ENCODE measurements at regions not wholly inside any gene's neighbourhood (a gene's known extent, or its start where the extent isn't known, plus 50 kb on each side); places are given as distances from the start of the nearest gene placed in this dataset.

GRCh38 chr18:5669585-5669984 is 125.8 kb upstream of the EPB41L3 start:
- H3K27me3 ChIP-seq (ENCODE audit: control insufficient read depth, insufficient read depth, low read length): no peaks in the 10 kb centered on the region
- H3K36me3 ChIP-seq (ENCODE audit: insufficient read depth, low read length): no peaks in the 10 kb centered on the region
- H3K9ac ChIP-seq (ENCODE audit: low read depth, low read length): no peak overlapping the region
- no peak overlapping the region for H3K4me2 ChIP-seq (ENCODE audit: low read length)
- H3K9me3 ChIP-seq (replicated peaks; ENCODE audit: low read length): peaks cover 8% of the 10 kb centered on the region
- H3K4me1 ChIP-seq (ENCODE audit: control insufficient read depth, insufficient read depth, low read length): no peaks in the 10 kb centered on the region
- no peak overlapping the region for H3K4me3 ChIP-seq (ENCODE audit: low read length)

- H3K4me3 ChIP-seq (ENCODE audit: low read length): no peak overlapping the region
- H3K9me3 ChIP-seq (replicated peaks; ENCODE audit: low read length): peaks cover 12% of the 10 kb centered on the region
- H3K9ac ChIP-seq (ENCODE audit: low read depth, low read length): no peak overlapping the region
- H3K36me3 ChIP-seq (ENCODE audit: insufficient read depth, low read length): no peaks in the 10 kb centered on the region
- H3K4me2 ChIP-seq (ENCODE audit: low read length): no peak overlapping the region
- H3K4me1 ChIP-seq (ENCODE audit: control insufficient read depth, insufficient read depth, low read length): no peaks in the 10 kb centered on the region
- H3K27me3 ChIP-seq (ENCODE audit: control insufficient read depth, insufficient read depth, low read length): no peaks in the 10 kb centered on the region
Measured at GRCh38 chr18:5668087-5668715, 124.4 kb upstream of the EPB41L3 start.

GRCh38 chr18:5667356-5667755 is 123.6 kb upstream of the EPB41L3 start:
- Histone ChIP-seq H3K4me2 (ENCODE audit: low read length) (no peak overlapping the region), H3K4me3 (ENCODE audit: low read length) (no peak overlapping the region), H3K4me1 (ENCODE audit: control insufficient read depth, insufficient read depth, low read length) (no peaks in the 10 kb centered on the region), H3K27me3 (ENCODE audit: control insufficient read depth, insufficient read depth, low read length) (no peaks in the 10 kb centered on the region), H3K9ac (ENCODE audit: low read depth, low read length) (no peak overlapping the region), H3K36me3 (ENCODE audit: insufficient read depth, low read length) (no peaks in the 10 kb centered on the region), H3K9me3 (replicated peaks; ENCODE audit: low read length) (peaks cover 12% of the 10 kb centered on the region)

GRCh38 chr18:5662586-5663090 is 118.8 kb upstream of the EPB41L3 start:
- Histone ChIP-seq H3K4me2 (ENCODE audit: low read length) (no peak overlapping the region), H3K4me3 (ENCODE audit: low read length) (no peak overlapping the region), H3K4me1 (ENCODE audit: control insufficient read depth, insufficient read depth, low read length) (no peaks in the 10 kb centered on the region), H3K27me3 (ENCODE audit: control insufficient read depth, insufficient read depth, low read length) (no peaks in the 10 kb centered on the region), H3K9me3 (replicated peaks; ENCODE audit: low read length) (peaks cover 4% of the 10 kb centered on the region), H3K9ac (ENCODE audit: low read depth, low read length) (no peak overlapping the region), H3K36me3 (ENCODE audit: insufficient read depth, low read length) (no peaks in the 10 kb centered on the region)

GRCh38 chr18:5661179-5661578 is 117.4 kb upstream of the EPB41L3 start:
- no peaks in the 10 kb centered on the region for H3K4me1 ChIP-seq (ENCODE audit: control insufficient read depth, insufficient read depth, low read length)
- H3K27me3 ChIP-seq (ENCODE audit: control insufficient read depth, insufficient read depth, low read length): no peaks in the 10 kb centered on the region
- peaks cover 4% of the 10 kb centered on the region for H3K9me3 ChIP-seq (replicated peaks; ENCODE audit: low read length)
- H3K36me3 ChIP-seq (ENCODE audit: insufficient read depth, low read length): no peaks in the 10 kb centered on the region
- no peak overlapping the region for H3K9ac ChIP-seq (ENCODE audit: low read depth, low read length)
- no peak overlapping the region for H3K4me3 ChIP-seq (ENCODE audit: low read length)
- no peak overlapping the region for H3K4me2 ChIP-seq (ENCODE audit: low read length)

- H3K4me1 ChIP-seq (ENCODE audit: control insufficient read depth, insufficient read depth, low read length): no peaks in the 10 kb centered on the region
- no peaks in the 10 kb centered on the region for H3K36me3 ChIP-seq (ENCODE audit: insufficient read depth, low read length)
- no peak overlapping the region for H3K4me2 ChIP-seq (ENCODE audit: low read length)
- H3K9ac ChIP-seq (ENCODE audit: low read depth, low read length): no peak overlapping the region
- H3K9me3 ChIP-seq (replicated peaks; ENCODE audit: low read length): no peaks in the 10 kb centered on the region
- H3K27me3 ChIP-seq (ENCODE audit: control insufficient read depth, insufficient read depth, low read length): no peaks in the 10 kb centered on the region
- H3K4me3 ChIP-seq (ENCODE audit: low read length): no peak overlapping the region
Measured at GRCh38 chr18:5653802-5654201, 110.0 kb upstream of the EPB41L3 start.

DNA sequence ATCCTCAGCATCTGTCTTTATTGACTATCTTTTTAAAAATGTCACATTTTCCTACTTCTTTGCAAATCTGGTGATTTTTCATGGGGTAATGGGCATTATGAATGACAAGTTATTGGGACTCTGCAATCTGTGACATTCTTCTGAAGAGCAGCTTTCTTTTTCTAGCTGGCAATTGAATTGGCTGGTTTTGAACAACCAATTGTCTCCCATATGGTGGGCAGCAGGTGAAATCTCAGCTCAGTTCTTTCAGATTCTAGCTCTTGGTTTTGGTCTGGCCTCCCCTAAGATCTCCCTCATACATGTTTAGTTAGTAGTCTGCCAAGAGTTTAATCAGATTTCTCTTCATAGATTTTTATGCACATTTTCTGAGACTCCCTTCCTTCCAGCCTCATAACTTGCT is 107.9 kb upstream of the EPB41L3 start:
- no peak overlapping the region for H3K4me2 ChIP-seq (ENCODE audit: low read length)
- H3K27me3 ChIP-seq (ENCODE audit: control insufficient read depth, insufficient read depth, low read length): no peaks in the 10 kb centered on the region
- no peaks in the 10 kb centered on the region for H3K9me3 ChIP-seq (replicated peaks; ENCODE audit: low read length)
- H3K9ac ChIP-seq (ENCODE audit: low read depth, low read length): no peak overlapping the region
- no peak overlapping the region for H3K4me3 ChIP-seq (ENCODE audit: low read length)
- no peaks in the 10 kb centered on the region for H3K4me1 ChIP-seq (ENCODE audit: control insufficient read depth, insufficient read depth, low read length)
- H3K36me3 ChIP-seq (ENCODE audit: insufficient read depth, low read length): no peaks in the 10 kb centered on the region

GRCh38 chr18:5649439-5649838 is 105.6 kb upstream of the EPB41L3 start:
- no peaks in the 10 kb centered on the region for H3K27me3 ChIP-seq (ENCODE audit: control insufficient read depth, insufficient read depth, low read length)
- no peaks in the 10 kb centered on the region for H3K9me3 ChIP-seq (replicated peaks; ENCODE audit: low read length)

GRCh38 chr18:5646739-5647138 is 102.9 kb upstream of the EPB41L3 start:
- no peak overlapping the region for H3K9ac ChIP-seq (ENCODE audit: low read depth, low read length)
- H3K36me3 ChIP-seq (ENCODE audit: insufficient read depth, low read length): no peaks in the 10 kb centered on the region
- H3K4me2 ChIP-seq (ENCODE audit: low read length): no peak overlapping the region
- H3K9me3 ChIP-seq (replicated peaks; ENCODE audit: low read length): no peaks in the 10 kb centered on the region
- H3K27me3 ChIP-seq (ENCODE audit: control insufficient read depth, insufficient read depth, low read length): no peaks in the 10 kb centered on the region
- H3K4me3 ChIP-seq (ENCODE audit: low read length): no peak overlapping the region
- H3K4me1 ChIP-seq (ENCODE audit: control insufficient read depth, insufficient read depth, low read length): no peaks in the 10 kb centered on the region

More at GRCh38 chr18:5649439-5649838, 105.6 kb upstream of the EPB41L3 start:
- Histone ChIP-seq H3K4me1 (ENCODE audit: control insufficient read depth, insufficient read depth, low read length) (no peaks in the 10 kb centered on the region), H3K4me2 (ENCODE audit: low read length) (no peak overlapping the region), H3K36me3 (ENCODE audit: insufficient read depth, low read length) (no peaks in the 10 kb centered on the region), H3K4me3 (ENCODE audit: low read length) (no peak overlapping the region), H3K9ac (ENCODE audit: low read depth, low read length) (no peak overlapping the region)

DNA sequence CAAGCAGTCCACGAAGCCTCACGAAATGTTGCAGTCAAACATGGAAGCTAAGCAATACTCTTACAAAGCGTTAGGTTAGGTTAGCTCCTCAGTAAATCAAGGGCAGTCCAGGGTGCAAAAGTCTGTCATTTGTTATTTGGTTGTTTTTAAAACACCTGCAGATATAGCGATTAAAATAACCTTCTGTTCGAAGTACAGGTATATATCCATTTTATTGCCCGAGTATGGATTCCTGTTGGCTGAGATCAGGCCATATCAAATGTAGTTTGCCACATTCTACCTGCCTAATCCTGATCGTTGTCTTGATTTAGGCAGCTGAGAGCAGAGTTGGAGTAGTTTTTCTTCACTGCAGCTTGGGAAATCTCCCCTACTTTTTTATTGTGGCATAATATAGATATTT is 99.5 kb upstream of the EPB41L3 start:
- Histone ChIP-seq H3K36me3 (ENCODE audit: insufficient read depth, low read length) (no peaks in the 10 kb centered on the region), H3K4me2 (ENCODE audit: low read length) (no peak overlapping the region), H3K9ac (ENCODE audit: low read depth, low read length) (no peak overlapping the region), H3K27me3 (ENCODE audit: control insufficient read depth, insufficient read depth, low read length) (no peaks in the 10 kb centered on the region), H3K4me3 (ENCODE audit: low read length) (no peak overlapping the region), H3K4me1 (ENCODE audit: control insufficient read depth, insufficient read depth, low read length) (no peaks in the 10 kb centered on the region), H3K9me3 (replicated peaks; ENCODE audit: low read length) (peaks cover 3% of the 10 kb centered on the region)

DNA sequence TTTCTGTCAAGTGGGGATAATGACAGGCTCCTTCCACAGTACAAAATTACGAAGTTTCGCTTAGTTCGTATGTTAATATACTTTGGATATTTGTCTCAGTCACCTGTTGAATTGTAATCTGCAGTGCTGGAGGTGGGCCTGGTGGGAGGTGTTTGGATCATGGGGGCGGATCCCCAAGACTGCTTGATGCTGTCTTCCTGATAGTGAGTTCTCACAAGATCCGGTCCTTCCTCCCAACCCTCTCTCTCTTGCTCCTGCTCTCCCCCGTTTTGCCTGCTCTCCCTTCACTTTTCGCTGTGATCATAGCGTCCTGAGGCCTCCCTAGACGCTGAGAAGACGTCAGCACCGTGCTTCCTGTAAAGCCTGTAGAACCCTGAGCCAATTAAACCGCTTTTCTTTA is 97.1 kb upstream of the EPB41L3 start:
- Histone ChIP-seq H3K27me3 (ENCODE audit: control insufficient read depth, insufficient read depth, low read length) (no peaks in the 10 kb centered on the region), H3K4me2 (ENCODE audit: low read length) (no peak overlapping the region), H3K36me3 (ENCODE audit: insufficient read depth, low read length) (no peaks in the 10 kb centered on the region), H3K4me1 (ENCODE audit: control insufficient read depth, insufficient read depth, low read length) (no peaks in the 10 kb centered on the region), H3K4me3 (ENCODE audit: low read length) (no peak overlapping the region), H3K9me3 (replicated peaks; ENCODE audit: low read length) (peaks cover 3% of the 10 kb centered on the region), H3K9ac (ENCODE audit: low read depth, low read length) (no peak overlapping the region)

- Histone ChIP-seq H3K9me3 (replicated peaks; ENCODE audit: low read length) (peaks cover 3% of the 10 kb centered on the region), H3K36me3 (ENCODE audit: insufficient read depth, low read length) (no peaks in the 10 kb centered on the region), H3K27me3 (ENCODE audit: control insufficient read depth, insufficient read depth, low read length) (no peaks in the 10 kb centered on the region)
Measured at GRCh38 chr18:5639131-5639530, 95.3 kb upstream of the EPB41L3 start.

More at GRCh38 chr18:5639131-5639530, 95.3 kb upstream of the EPB41L3 start:
- Histone ChIP-seq H3K4me2 (ENCODE audit: low read length) (no peak overlapping the region), H3K4me3 (ENCODE audit: low read length) (no peak overlapping the region), H3K4me1 (ENCODE audit: control insufficient read depth, insufficient read depth, low read length) (no peaks in the 10 kb centered on the region), H3K9ac (ENCODE audit: low read depth, low read length) (no peak overlapping the region)
